HG03565 (cell line): ENCODE measurements at regions not wholly inside any gene's neighbourhood (a gene's known extent, or its start where the extent isn't known, plus 50 kb on each side); places are given as distances from the start of the nearest gene placed in this dataset.

Experiments
- ATAC-seq: cut with Tn5 transposase; IDR thresholded peaks from one replicate; pipeline ENCODE4 v1.9.1; 2021; ENCODE audit warnings: mild to moderate bottlenecking, moderate library complexity; ENCODE audit not compliant: unreplicated experiment

GRCh38 chr4:31557437-31557836 is 837.3 kb downstream of the PCDH7 start:
- no peak for ATAC-seq

DNA sequence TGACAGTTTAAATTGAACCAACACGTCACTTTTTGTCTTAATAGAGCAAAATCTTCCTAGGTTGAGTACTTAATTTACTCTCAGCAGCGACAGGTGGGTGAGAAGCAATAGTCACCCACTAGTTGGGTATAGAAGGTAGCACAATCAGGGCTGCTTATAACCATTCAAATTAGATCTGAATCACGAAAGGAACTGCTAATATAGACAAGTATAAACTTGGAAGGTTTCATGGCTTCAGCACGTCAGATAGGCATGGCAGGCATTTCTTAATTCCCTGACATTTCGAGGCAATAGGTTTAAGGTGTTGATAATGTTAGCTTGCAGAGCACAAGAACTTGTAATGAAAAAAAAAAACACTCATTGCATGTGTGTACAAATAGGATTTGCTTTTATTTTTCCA is 853.4 kb downstream of the PCDH7 start:
- no peak for ATAC-seq

GRCh38 chr4:31575504-31575903 is 855.3 kb downstream of the PCDH7 start:
- no peak for ATAC-seq

DNA sequence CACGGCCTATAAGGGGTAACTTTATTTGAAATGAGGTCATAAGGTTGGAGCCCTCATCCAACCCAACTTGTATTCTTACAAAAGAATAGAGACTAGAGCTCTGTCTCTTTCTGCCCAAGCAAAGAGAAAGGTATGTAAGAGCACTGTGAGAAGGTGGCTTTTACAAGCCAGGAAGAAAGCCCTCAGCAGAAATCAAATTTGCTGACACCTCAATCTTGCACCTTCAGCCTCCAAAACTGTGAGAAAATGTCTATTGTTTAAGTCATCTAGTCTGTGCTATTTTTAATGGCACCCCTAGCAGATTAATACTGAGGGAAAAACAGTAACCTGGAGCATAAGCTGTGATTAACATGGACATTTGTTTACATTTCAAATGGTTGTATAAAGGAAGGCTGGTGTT is 860.7 kb downstream of the PCDH7 start:
- no peak for ATAC-seq

- no peak for ATAC-seq
Measured at GRCh38 chr4:31585503-31585902, 865.3 kb downstream of the PCDH7 start.

- ATAC-seq = no peak
Measured at GRCh38 chr4:31592293-31592692, 872.1 kb downstream of the PCDH7 start.

- no peak for ATAC-seq
Measured at GRCh38 chr4:31595496-31595895, 875.3 kb downstream of the PCDH7 start.

GRCh38 chr4:31598639-31599038 is 878.5 kb downstream of the PCDH7 start:
- no peak for ATAC-seq

- ATAC-seq = no peak
Measured at GRCh38 chr4:31601793-31602192, 881.6 kb downstream of the PCDH7 start.

- ATAC-seq = no peak
Measured at GRCh38 chr4:31613946-31614623, 893.9 kb downstream of the PCDH7 start.

DNA sequence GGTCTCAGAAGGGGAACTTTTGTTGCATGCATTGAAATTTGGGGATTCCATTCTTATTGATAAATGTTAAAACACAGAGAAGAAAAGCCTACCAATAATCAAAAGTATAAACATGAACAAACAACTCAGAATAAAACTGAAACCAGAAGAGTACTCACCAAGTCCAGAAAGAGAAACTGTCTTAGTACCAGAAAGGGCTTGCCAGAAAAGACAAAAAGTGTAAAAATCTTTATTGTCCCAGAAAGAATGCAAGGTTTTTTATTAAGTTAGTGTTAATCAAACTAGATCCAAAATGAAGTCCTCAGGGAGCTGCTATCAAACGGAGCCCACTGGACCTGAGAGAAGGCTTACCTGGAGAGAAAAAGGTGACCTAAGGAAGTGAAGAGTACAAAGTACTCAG is 897.5 kb downstream of the PCDH7 start:
- peak; percentile 48 for ATAC-seq

- no peak for ATAC-seq
Measured at GRCh38 chr4:31620476-31620875, 900.3 kb downstream of the PCDH7 start.

GRCh38 chr4:31645236-31645635 is 925.1 kb downstream of the PCDH7 start:
- ATAC-seq = no peak

DNA sequence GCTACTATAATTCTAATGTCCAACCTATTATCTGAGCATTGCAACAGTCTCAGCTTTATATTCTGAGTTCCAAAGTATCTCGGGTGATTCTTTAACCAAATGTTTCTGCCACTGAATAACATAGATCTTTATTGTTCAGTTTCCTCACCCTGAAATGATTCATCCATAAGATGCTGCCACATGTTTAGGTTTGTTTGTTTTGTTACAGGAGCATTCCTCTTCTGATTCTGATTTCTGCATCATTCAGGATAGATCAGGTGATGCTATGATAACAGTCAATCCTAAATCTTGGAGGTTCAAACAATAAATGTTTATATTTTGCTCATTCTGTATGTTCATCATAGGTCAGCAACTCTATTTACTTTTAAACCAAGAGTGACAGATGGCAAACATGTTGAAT is 927.6 kb downstream of the PCDH7 start:
- no peak for ATAC-seq

DNA sequence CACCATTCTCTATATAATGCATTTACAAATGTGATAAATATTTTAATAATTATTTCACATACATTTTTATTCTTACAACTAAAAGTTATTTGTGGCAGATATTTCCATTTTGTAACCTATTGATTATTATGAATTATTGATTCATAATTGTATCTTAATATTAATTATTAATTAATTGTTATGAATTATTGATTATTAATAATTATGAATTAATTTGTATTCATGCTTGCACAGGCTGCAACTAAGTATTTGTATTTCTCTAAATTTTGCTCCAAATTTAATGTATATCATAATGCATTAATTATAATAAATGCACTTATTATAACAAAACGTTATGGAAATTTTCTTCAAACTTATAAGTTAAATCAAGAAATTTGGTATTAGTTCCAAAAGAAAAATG is 929.7 kb downstream of the PCDH7 start:
- ATAC-seq = no peak

DNA sequence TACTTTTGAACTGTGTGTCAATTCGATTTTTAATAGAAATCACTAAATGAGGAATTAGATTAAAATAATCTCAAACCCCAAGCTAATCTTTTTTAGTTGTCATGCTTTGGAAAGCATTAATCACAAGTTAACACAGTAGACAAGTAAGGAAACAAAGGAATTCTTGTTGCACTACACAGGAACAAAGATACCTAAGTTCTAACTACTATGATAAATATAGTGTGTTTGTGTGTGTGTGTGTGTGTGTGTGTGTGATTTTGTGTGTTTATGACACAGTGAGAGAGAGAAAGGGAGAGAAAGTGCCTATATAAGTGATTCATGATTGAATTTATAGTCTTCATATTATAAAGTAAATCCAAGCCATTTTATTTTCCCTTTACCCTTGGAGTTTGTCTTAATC is 931.4 kb downstream of the PCDH7 start:
- ATAC-seq = no peak

- ATAC-seq = no peak
Measured at GRCh38 chr4:31655328-31655727, 935.2 kb downstream of the PCDH7 start.

GRCh38 chr4:31657859-31658570 is 937.8 kb downstream of the PCDH7 start:
- no peak for ATAC-seq

GRCh38 chr4:31660916-31661315 is 940.7 kb downstream of the PCDH7 start:
- ATAC-seq = no peak

DNA sequence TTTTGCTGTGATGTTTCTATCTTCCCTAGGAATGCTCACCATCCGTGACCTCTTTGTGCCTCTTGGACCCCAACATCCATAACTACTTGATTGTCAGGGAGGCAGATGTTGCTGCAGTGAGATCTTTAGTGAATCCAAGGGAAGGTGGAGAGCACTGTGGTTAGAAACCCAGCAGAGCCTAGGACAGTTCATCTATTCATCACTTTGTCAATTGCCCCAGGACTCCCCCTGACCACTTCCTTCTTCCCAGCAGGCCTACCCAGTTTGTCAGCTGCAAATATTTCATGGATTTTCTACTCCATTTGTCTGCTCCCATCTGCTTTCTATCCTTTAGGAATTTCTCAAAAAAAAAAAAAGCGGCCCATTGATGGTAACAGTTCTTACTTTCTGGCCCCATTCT is 942.8 kb downstream of the PCDH7 start:
- ATAC-seq = no peak

DNA sequence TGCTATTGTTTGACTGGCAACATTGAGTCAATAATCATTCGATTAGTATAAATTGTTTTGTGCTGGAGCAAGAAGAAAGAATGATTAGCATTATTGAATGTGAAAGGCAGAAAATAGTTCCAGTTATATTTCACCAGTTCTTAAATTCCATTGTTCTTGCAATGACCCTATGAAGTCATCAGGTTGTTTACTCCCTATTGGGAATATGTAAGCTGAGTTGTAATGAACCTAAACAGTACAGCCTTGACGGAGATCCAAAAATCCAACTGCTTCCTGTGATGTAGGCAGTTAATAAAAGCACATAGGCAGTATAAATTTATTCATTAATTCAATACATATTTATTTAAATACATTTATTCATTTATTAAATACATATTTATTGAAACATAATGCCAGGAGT is 947.5 kb downstream of the PCDH7 start:
- no peak for ATAC-seq

- no peak for ATAC-seq
Measured at GRCh38 chr4:31674313-31674947, 954.3 kb downstream of the PCDH7 start.
